GM21515 (cell line): ENCODE measurements at regions not wholly inside any gene's neighbourhood (a gene's known extent, or its start where the extent isn't known, plus 50 kb on each side); places are given as distances from the start of the nearest gene placed in this dataset.
"Not testable (repeated sequence)": the region's sequence is repeated elsewhere in the genome, so short reads cannot be mapped to it uniquely, and the experiment has no call there.

Source experiments
- ATAC-seq: cut with Tn5 transposase; IDR thresholded peaks from one replicate; pipeline ENCODE4 v1.9.1; 2021; ENCODE audit not compliant: unreplicated experiment

DNA sequence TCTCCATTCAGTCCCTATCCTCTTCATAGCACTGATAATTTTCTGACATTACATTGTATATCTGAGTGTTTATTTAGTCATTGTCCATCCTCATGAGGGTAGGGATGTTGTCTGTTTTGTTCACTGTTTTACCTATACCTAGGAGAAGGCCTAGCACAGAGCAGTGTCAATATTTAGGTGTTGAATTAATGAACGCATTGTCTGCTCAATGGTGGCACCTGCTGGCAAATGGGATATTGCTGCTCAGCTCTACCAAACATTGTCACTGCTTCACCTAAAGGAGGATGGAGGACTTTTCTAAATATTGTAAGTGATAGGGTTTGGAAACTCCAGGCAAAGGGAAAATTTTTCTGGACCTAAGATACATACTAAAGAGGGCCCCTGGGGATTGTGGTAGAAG is 243.9 kb downstream of the RRAGC start:
- no peak for ATAC-seq

DNA sequence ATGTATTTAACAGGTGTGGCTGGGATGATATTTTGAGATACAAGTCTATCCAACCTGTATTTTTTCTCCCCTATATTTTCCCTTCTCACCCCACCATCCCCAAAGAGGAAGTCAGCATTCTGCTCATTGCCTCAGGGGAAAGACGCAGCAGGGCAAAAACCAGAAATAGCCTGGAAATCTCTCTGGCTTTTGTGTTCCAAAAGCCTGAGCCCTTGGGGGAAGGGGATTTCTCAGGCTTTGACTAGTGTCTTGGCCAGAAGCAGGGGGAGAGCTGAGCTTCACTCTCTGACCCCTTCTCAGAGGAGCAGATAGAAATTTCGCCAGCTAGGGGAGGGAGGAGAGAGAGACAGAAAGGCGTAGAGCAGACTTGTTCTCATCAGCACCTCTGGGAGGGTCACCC is 244.7 kb downstream of the RRAGC start:
- no peak for ATAC-seq

DNA sequence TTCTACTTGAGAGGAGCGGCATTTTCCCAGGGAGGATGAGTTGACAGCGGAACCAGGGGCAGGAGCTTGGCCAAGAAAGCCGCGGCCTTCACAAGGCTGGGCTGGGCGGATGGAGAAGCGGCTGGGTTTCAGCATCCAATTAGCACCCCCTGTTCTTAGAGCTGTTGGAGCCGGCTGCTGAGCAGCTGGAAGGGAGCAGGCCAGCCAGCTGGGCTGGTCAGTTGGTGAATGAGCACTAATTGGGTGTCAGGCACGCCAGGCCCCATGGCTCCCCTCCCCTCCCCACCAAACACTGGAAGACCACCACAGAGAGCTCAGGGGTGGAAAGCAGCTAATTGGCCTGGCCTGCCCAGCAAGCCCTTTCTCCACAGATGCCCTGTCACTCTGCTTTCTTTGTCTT is 245.6 kb downstream of the RRAGC start:
- ATAC-seq: no peak

DNA sequence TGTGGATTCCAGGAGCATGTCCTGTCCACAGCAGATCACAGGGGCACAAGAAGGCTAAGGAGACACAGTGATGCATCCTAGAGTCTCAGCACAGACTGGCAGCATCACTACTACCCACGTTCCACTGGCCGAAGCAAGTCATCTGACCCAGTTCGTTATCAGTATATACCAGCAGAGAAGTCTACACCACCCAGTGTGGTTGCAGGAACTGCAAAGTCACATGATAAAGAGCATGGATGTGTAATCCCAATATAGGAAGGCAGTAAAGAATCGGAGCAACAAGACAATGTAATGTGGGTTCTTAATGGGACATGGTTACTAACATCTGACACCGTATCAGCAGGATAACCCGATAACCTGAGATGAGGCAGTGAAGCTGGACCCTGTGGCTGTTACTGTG is 246.6 kb downstream of the RRAGC start:
- ATAC-seq: no peak

DNA sequence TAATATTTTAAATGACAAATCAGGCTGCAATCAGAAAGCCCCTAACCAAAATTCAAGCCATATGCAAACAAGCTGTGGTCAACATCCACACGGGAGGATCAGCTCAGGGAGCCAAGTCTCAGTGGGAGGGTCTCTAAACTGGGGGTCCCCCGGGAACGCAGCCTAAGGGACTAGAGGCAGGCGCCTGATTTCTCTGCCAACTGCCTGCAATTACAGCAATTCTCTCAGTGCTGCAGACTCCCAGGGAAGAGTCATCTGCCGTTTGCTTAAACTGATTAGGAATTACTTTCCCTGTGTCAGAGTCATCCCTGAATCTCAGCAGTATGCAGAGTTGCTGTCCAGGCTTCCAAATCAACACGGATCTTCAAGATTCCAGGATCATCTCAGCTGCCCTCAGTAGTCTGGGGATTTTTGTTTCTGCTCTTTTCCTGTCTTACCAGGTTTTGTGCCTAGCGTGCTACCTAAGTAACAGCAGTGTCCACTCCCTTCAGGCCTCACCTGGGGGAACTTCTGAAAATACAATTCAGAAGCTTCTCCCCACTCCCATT is 247.8 kb downstream of the RRAGC start:
- no peak for ATAC-seq

DNA sequence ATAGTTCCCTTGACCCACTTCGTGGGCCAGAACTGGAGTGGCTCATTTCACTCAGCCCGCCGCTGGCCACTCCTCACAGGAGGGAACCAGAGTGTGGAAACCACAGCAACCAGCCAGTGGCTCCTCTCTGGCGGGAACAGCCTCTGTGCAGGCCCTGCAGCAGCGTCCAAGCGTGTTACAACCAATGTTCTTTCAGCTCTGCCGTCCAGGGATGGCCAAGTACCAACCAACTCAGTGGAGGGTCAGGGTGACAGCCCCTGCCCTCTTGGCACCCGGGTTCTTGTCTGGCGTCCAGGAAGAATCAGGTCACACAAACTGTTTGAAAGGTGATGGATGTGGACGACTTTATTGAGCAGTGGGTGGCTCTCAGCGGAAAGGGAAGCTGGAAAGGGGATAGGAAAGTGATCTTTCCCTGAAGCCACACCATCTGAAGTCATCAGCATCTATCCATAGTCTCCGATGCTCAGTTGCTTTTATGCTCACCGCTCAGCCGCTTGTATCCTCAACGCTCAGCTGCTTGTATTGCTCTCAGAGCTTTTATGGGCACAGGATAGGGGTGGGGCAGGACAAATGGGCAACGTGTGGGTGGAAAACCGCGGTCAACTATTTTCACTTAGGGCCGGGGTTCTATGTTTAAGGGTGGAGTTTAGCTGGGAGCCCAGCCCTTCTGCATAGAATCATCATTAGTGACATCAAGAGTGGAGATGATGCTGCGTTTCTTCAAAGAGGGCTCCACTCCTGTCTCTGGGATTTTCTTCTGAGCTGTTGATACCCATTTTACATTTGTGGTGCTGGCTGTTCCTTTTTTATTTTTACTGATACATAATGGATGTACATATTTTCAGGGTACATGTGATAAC is 250.2 kb downstream of the RRAGC start:
- ATAC-seq: no peak

DNA sequence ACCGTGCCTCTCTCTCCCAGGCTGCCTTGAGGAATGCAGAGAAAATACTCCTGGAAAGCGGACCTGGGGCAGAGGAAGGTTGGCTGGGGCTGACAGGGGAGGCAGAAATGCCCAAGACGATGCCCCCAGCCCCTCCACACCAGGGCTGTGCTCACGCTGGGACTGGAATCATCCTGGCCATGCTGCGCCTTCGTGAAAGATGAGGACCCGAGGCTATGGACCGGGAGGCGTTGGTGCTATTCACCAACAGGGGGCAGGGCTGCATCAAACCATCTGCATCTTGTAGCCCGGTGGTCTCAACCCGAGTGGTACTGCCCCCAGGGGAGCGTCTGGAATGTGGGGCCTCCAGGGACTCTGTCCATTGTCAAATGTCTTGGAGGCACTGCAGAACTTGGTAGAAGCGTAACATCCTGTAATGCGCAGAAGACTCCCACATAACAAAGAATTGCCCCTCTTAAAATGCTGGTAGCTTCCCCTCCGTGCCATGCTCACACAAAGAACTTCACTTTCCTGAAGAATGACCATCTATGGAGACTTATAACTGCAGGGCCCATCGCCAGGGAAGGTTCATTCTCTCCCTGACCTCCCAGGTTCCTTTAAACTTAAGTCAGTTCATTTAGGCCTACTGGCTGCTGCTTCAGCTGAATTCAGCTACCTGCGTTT is 251.2 kb downstream of the RRAGC start:
- no peak for ATAC-seq

DNA sequence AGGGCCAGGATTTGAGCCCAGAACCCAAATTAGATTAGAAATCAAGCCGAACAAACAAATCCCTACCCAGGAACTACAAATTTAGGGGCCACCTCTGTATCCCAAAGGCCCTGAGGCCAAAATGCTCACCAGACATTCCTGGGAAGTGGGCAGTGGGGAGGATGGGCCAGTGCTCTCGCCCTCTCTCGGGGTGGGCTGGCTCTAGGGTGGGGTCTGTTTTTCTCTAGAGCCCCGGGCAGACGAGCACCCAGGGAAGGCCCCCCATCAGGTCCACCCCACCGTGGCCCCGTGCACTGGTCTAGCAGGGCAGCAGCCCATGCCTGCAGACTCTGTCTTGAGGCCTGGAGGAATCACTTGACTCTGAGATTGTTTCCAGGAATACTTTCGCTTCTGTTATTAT is 252.0 kb downstream of the RRAGC start:
- no peak for ATAC-seq

DNA sequence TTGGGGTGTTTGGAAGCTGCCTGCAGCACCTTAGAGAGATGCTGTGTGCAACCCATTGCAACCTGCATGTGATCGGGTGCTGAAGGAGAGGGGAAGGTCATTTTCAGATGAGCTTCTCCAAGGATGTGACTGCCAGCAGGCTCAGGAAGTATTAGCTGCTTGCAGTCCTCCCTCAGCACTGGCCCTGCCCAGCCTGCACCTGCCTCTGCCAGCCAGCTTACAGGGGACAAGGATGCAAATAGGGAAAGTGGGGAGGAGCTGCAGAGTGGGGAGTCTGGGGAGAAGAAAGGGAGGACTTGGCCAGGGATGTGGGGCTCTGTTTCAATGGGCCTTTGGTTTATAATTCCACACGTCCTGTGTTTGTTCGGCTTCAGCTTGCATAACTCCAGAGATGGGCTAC is 254.5 kb downstream of the RRAGC start:
- no peak for ATAC-seq

DNA sequence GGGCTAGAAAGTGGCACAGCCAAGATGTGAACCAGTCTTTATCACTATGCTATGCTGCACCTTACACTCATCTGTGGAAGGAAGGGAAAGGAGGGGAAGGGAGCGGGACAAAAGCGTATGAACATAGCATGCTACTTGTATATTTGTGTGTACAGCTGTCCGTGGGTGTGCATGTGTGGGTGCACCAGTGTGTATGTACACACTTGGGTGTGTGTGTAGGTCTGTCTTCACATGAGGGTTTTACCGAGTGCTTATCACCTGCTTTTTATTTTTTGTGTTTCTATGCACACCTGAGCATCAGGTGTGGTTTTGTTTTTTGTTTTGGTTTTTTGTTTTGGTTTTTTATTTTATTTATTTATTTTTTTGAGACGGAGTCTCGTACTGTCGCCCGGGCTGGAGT is 255.7 kb downstream of the RRAGC start:
- ATAC-seq: no peak

DNA sequence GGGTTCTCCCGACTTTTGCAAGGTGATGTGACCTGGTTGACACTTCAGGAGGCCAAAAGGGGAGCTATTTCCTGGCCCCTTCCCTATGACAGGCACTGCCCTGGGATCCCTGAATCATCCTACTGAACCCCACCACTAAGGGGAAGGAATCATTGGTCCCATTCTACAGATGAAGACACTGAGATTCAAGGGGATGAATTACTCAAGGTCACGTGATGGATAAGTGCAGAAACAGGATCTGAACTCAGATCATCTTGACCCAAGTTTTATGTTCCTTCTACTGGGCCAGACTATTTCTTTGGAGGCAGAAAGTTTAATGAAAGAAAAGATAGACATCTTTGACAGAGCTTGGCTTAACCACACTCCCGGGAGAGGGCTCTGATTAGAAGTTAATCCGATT is 258.7 kb downstream of the RRAGC start:
- no peak for ATAC-seq

DNA sequence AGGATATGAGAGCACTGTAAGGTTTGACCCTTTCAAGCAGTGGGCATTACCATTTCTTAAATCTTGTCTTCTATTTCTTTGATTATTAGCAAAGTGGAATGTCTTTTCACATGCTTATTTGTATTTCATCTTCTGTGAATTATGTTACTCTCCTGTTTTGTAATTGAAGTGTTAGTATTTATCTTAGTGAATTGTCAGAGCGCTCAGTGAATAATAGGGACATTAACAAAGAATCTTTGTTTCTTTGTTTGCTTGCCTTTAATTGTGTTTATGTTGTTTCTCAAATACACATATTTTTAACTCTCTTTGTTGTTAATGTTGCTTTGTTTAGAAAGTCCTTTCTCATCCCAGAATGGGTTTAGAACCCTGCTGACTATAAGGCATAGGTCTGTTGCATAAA is 259.3 kb downstream of the RRAGC start:
- no peak for ATAC-seq

DNA sequence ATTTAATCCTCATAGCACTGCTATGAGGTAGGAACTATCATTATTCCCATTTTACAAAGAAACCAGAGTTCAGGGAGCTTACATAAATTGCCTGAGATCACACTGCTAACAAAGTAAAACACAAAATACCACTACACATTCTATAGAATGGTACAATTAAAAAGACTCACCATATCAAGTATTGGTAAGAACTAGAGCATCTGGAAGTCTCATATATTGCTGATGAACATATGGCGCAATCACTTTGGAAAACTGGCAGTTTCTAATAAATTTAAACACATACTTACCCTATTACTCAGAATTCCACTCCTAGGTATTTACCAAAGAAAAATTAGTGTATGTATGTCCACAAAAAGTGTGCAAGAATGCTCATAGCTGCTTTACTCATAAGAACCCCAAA is 261.5 kb downstream of the RRAGC start:
- no peak for ATAC-seq

DNA sequence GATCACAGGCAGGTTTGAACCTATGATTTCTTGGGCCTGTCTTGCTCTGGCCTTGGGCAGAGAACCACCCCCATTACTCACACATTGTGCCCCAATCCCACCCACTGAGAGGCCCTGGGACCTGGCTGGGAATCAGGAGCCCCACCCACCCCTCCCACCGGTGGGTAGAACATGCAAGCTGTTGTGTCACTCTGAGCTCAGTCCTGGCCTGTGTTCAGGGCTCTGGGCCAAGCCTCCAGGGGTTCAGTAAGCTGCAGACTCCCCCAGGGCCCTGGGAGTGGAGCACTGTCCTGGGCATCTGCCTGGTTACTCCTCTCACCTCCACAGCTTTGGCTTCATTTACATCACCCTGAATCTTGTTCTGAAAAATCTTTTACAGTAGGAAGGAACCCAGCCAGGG is 270.5 kb downstream of the RRAGC start:
- no peak for ATAC-seq

DNA sequence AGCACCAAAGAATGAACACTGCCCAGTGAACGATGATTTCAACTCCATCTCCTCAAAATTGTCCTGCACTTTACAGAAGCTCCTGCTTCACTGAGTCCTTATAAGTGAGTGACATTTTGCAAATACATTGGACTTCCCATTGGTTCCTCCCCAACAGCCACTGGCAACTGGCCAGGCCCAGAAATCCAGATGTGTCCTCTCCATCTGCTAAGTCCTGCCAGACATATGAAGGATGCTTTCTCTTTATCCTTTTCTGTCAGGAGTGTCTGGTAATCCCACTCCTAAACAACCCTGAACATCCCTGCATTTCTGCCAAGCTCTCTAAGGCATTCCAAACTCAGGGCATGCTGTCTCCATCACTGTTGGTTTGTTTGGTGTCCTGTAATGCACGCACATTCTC is 271.8 kb downstream of the RRAGC start:
- no peak for ATAC-seq

DNA sequence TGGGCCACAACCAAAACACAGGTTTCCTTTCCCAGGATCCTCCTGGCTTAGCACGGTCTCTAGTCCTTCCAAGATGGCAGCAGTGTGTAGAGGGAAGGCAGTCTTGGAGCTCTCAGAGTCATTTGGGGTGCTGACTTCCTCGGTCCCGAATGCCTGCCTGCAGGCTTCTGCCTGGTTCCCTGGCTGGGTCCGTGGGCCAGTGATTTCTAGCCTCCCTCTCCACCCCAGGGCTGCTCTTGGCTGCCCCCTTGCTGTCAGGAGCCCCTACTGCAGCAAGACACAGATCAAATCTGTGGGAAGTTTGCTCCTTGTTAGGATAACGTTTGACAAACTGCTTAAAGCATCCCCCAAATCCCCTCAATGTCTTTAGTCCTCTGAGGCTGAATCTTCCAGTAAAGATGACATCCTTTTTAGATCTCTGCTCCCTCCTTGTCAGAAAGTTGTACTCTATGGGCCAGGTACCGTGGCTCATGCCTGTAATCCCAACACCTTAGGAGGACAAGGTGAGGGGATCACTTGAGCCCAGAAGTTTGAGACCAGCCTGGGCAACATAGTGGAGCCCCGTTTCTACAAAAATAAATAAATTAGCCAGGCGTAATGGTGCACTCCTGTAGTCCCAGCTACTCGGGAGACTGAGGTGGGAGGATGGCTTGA is 272.5 kb downstream of the RRAGC start:
- ATAC-seq: no peak

DNA sequence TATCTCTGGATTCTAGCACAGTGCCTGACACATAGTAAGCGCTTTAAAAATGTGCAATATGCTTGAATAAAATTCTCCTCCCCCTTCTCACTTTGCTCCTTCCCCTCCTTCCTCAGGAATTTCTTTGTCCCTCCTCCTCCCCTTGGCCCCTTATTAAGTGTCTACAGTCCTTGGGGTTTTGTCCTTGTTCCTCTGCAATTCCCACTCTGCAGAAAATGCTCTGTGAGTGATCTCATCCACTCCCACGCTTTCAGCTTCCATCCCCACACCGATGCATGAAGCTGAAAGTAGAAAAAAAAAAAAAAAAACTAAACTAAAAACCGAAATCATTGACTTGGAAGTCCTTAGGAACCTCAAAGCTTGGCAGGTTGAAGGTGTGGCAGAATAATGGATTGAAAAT is 273.6 kb downstream of the RRAGC start:
- ATAC-seq: no peak

DNA sequence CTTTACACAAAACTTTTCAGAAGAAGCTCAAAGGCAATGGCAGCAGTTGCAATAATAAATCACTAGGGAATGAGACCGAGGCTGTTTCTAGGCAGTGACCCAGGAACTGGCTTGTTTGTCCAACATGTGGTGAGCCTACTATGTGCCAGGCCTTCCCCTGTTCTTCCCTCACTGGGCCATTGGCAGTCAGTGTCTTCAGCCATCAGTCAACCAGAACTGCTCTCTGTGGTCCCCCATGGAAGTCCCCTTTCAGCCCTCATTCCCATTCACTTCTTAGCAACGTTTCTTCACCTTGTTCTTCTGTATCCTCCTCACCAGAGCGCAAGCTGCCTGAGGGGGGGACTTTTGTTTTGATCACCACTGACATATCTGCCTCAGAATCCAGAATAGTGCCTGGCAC is 274.1 kb downstream of the RRAGC start:
- no peak for ATAC-seq

DNA sequence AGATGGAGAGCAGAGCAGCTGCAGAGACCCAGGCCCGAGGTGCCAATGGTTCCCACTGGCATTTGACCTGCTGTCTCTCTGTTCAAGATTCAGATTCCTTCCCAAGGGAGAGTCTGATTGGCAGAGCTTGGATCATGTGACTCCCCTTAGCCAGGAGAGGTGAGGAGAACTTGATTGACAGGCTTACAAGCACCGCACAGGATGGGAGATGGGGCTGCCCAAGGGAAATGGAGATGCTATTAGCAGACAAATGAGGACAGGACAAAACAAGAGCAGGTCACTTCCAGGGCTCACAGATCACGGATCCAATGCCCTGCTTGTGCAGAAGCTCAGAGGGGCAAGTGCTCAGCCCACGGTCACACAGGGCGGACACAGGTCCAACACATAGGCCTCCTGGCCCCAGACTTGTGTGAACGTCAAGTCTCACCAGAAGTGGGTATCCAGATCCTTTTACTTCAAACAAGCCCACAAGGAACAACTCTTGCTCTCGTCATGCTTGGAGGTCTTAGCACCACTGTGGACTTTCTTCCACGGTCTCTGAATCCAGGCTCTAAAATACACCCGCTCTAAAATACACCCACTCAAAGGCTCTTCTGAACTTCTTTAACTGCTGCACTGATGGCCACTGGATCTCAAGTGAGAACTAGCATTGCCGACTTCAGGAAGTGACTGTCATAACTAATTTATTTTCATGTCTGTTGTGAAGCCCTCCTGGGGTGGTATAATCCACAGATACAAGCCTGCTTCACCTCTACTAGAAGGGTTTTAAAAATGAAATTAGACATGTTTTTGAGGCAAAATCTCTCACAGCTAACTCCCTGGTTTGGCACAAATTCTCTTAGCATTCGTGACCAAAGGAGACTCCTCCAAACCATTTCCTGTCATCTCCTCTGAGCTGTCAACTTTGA is 274.9 kb downstream of the RRAGC start:
- no peak for ATAC-seq

DNA sequence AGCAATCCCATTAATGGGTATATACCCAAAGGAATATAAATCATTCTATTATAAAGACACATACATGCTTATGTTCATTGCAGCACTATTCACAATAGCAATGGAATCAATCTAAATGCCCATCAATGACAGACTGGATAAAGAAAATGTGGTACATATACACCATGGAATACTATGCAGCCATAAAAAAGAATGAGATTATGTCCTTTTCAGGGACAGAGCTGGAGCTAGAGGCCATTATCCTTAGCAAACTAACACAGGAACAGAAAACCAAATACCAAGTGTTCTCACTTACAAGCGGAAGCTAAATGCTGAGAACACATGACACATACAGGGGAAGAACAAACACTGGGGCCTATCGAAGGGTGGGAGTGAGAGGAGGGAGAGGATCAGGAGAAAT is 276.3 kb downstream of the RRAGC start:
- ATAC-seq: not testable (repeated sequence)

DNA sequence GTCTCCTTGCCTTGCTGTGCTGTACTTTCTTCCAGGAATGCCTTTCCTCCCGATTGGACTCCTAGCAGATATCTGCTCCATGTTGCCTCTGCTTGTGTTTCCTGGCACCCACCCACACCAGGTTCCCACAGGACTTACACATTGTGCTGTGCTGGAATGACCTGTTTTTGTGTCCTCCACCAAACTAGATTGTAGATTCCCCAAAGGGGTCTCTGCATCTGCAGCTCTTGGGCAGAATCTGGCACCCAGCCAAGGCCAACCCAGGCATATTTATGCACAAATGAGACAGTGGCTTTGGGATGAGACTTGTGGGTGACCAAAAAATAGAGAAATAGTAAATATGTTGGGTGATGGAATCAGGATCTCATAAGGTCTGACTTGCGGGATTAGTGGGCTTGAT is 278.2 kb downstream of the RRAGC start:
- ATAC-seq: no peak
